Natural killer cell treated with Interleukin-12 subunit alpha and Interleukin-12 subunit beta and Interleukin-15 and Interleukin-18, amount 100 ng/mL, for 72 hours (primary cell): ENCODE measurements at regions not wholly inside any gene's neighbourhood (a gene's known extent, or its start where the extent isn't known, plus 50 kb on each side); places are given as distances from the start of the nearest gene placed in this dataset.
A peak's percentile ranks its signal among the peaks of the same experiment; 100 is the strongest.

Source experiments
- ATAC-seq, 2 donors: fragments of 150-1000 bp; cut with Tn5 transposase in 1 of 2; sonication (Bioruptor Pico), chemical (Tn5 transposase) in 1 of 2; 2 replicates each; pipeline ENCODE4 v1.10.0; 2021
- DNase-seq: peaks from one replicate; pipeline ENCODE4 v3.0.0; 2022; ENCODE audit warnings: low spot score
- H3K27ac Mint-ChIP-seq, 2 donors: 1 replicate in 1 of 2; 2 replicates in 1 of 2; pipeline ENCODE4 v1.8.0; 2022; ENCODE audit warnings: mixed read lengths in 2 of 2, mild to moderate bottlenecking in 1 of 2, moderate library complexity in 1 of 2
- H3K27me3 Mint-ChIP-seq, 2 donors: 1 replicate in 1 of 2; 2 replicates in 1 of 2; pipeline ENCODE4 v1.8.0; 2022; ENCODE audit warnings: mixed read lengths in 2 of 2
- H3K36me3 Mint-ChIP-seq: one replicate; pipeline ENCODE4 v1.8.0; 2022; ENCODE audit warnings: mixed read lengths
- H3K4me1 Mint-ChIP-seq, 2 donors: 1 replicate in 1 of 2; 2 replicates in 1 of 2; pipeline ENCODE4 v1.8.0; 2022; ENCODE audit warnings: low read depth in 2 of 2, mixed read lengths in 2 of 2, mild to moderate bottlenecking in 1 of 2
- H3K4me3 Mint-ChIP-seq: one replicate; pipeline ENCODE4 v1.8.0; 2022; ENCODE audit warnings: mixed read lengths
- H3K9me3 Mint-ChIP-seq: 2 replicates; pipeline ENCODE4 v1.8.0; 2022; ENCODE audit warnings: mixed read lengths

DNA sequence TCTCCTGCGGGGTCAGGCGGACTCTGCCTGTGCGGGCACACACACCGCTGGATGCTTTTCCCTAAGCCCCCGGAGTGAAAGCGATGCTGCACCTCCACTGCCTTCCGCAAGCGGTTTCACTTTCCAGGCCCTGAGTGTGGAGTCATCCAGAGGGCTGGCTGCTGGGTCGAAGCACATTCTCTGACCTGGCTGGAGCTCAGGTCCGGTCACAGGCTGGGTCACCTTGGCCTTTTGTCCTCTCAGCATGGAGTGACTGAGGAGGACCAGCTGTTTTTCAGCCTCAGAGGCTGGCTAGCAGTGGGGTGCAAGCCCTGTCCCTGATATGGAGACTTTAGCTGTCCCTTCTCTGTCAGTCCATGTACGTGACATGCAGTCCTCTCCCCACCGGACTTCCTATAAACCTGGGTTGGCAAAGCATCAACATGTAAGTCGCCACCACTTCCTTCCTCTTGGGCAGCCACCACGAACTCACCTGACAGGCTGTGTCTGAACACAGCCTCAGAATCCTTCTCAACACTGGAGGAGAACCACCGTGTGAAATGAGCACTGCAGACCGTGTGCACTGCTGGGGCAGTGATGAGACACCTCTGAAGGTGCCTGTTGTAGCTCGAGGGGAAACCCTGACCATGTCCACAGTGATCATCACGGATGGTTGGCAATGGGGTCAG is 51.3 kb downstream of the GADD45G start:
- Mint-ChIP-seq H3K27me3 (peaks cover 11 to 13% of the 10 kb centered on the region in 2 donors), H3K4me1 (peaks cover 19 to 30% of the 10 kb centered on the region in 2 donors), H3K27ac (peak overlapping the region in 1 of 2 donors; percentile 74), H3K4me3 (peak overlapping the region; percentile 8), H3K36me3 (no peaks in the 10 kb centered on the region), H3K9me3 (no peaks in the 10 kb centered on the region)
- ATAC-seq = peak; percentile 66 to 70
- DNase-seq = no peak

DNA sequence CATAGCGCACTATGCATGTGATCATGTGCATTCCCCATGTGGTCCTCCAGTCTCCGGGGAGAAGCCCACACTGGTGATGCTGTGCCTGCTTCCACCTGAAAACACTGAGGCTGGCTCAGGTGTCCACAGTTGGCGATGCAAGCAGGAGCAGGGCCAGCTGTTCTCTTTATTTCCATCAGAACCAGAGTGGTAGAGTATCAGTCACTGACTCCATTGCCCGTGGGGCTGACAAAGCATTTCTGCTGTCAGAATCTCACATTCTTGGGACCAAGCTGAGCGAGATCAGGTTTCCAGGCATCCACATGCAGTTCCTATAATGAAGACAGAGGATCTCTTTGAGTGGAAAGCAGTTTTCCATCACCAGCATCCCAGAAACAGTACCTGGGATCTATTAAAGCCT is 52.5 kb downstream of the GADD45G start:
- Mint-ChIP-seq H3K4me3 (no peak overlapping the region), H3K4me1 (peaks cover 19 to 31% of the 10 kb centered on the region in 2 donors), H3K36me3 (no peaks in the 10 kb centered on the region), H3K27me3 (peaks cover 14 to 15% of the 10 kb centered on the region in 2 donors), H3K9me3 (no peaks in the 10 kb centered on the region), H3K27ac (peak overlapping the region in 1 of 2 donors; percentile 74)
- no peak for ATAC-seq
- no peak for DNase-seq

DNA sequence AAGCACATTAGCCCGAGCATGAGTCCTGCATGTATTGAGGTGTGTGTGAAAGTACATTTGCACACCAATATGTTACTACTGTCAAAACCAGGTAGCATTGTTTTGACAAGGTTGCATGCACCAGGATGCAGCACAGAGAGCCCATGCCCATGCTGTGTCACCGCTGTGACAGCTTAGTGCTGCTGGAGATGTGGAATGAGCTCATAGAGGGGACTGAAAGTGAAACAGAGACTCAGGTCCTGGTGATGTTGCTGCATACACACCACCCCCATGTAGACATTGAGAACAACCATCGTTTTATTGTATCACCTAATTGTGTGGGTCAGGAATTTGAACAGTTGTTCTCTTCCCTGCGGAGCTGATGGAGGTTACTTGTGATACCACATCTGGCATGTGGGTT is 53.0 kb downstream of the GADD45G start:
- DNase-seq (no peak), ATAC-seq (peak; percentile 73 to 78)
- Mint-ChIP-seq H3K27ac (peak overlapping the region in 1 of 2 donors; percentile 74), H3K36me3 (no peaks in the 10 kb centered on the region), H3K4me3 (no peak overlapping the region), H3K4me1 (peaks cover 19 to 31% of the 10 kb centered on the region in 2 donors), H3K27me3 (peaks cover 14 to 15% of the 10 kb centered on the region in 2 donors), H3K9me3 (no peaks in the 10 kb centered on the region)

DNA sequence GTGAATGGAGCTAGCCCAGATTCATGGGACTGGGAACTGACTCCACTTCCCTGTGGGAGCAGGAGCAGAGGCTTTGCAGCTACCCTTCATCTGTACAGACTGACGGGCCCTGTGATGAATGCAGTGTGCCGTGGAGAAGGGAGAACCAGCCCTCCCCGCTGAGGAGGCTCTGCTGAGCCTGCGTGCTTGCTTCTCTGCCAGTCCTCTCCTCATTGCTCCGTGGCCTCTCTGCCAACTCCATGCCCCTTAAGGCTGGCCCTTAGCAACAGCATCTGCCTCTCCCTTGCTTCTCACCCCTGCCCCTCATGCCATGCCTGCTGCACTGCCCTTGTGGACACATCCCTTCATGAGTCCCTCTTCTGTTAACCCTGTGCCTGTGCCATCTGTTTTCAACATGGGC is 53.6 kb downstream of the GADD45G start:
- H3K27ac Mint-ChIP-seq = no peak overlapping the region
- no peak overlapping the region for H3K4me3 Mint-ChIP-seq
- H3K9me3 Mint-ChIP-seq = no peaks in the 10 kb centered on the region
- H3K27me3 Mint-ChIP-seq = peaks cover 14 to 15% of the 10 kb centered on the region in 2 donors
- H3K36me3 Mint-ChIP-seq = no peaks in the 10 kb centered on the region
- ATAC-seq = no peak
- DNase-seq = no peak
- H3K4me1 Mint-ChIP-seq = peaks cover 19 to 31% of the 10 kb centered on the region in 2 donors

DNA sequence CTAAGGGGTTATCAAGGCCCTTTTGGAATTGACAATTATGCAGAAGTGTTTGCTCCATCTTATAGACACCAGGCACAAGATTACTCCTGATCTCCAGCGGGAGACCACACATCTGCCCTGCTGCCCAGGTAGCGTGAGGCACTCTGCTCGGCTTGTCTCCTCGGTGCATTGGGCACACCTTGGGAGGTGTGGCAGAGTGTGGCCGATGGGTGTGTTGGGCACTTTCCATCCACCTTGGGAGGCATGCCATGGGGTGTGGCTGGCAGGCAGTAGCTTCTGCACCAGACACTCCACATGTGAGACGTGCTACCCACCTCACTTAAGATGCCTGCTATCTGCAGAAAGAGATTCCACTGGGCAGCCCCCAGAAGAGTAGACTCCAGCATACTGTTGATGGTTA is 54.1 kb downstream of the GADD45G start:
- ATAC-seq (no peak), DNase-seq (no peak)
- Mint-ChIP-seq H3K36me3 (no peaks in the 10 kb centered on the region), H3K4me1 (peaks cover 19 to 31% of the 10 kb centered on the region in 2 donors), H3K9me3 (no peaks in the 10 kb centered on the region), H3K27me3 (peaks cover 14 to 15% of the 10 kb centered on the region in 2 donors), H3K27ac (no peak overlapping the region), H3K4me3 (no peak overlapping the region)

DNA sequence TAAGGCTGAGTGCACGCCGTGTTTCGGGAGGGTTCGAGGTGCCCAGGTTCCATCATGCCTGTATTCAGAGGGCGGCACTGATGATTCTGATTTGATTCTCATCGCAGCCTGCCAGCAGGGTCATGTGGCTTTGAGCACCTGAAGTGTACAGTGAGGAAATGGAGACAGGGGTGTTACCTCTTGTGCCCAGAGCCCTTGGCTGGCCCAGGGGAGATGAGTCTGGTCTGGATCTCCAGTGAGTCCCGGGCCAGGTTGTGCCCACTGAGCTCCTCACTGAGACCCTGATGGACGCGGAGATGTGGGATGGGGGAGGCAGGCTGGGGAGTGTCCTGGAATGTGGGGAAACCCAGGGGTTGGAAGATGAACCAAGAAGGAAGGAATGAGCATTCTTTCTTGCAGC is 54.7 kb downstream of the GADD45G start:
- ATAC-seq (no peak), DNase-seq (no peak)
- Mint-ChIP-seq H3K27me3 (peaks cover 14 to 15% of the 10 kb centered on the region in 2 donors), H3K36me3 (no peaks in the 10 kb centered on the region), H3K4me1 (peaks cover 19 to 31% of the 10 kb centered on the region in 2 donors), H3K4me3 (no peak overlapping the region), H3K9me3 (no peaks in the 10 kb centered on the region), H3K27ac (no peak overlapping the region)

DNA sequence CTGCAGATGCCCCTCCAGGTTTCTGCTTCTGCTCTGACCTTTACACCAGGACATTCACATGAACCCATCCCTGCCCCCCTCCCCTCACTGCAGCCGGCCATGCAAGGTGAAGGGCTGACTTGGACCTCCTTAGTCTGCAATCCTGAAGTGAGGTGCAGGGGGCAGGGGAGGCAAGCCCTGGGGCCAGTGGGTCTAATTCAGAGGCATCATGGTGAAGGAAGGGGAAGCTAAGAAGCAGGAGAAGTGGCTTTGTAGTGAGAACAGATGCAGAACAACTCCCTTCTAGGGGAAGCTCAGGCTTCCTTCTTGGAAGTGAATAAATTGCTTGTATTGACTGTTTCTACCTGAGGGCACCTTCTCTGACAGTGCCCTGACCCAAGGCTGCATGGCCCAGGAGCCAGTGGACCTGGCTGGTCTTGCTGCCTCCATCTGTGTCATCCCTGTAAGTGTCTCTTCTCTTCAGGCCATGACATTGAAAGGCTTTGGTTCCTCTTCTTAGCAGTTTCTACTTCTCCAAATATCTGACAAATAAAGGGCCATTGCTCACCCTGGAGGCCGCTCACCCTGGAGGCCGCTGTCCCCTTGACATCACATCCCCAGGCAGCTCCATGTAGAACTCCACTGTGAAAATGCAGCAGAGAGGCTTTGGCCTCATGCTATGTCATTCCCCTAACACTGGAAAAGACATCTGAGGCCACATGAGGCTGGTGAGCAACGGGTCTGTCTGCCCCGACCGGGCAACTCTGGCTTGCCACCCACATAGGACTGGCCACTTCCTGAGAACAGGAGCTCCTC is 55.3 kb downstream of the GADD45G start:
- no peak for DNase-seq
- no peaks in the 10 kb centered on the region for H3K36me3 Mint-ChIP-seq
- no peak for ATAC-seq
- H3K9me3 Mint-ChIP-seq = no peaks in the 10 kb centered on the region
- H3K27ac Mint-ChIP-seq = no peak overlapping the region
- peaks cover 13 to 14% of the 10 kb centered on the region in 2 donors for H3K27me3 Mint-ChIP-seq
- H3K4me1 Mint-ChIP-seq = peaks cover 18 to 30% of the 10 kb centered on the region in 2 donors
- no peak overlapping the region for H3K4me3 Mint-ChIP-seq

DNA sequence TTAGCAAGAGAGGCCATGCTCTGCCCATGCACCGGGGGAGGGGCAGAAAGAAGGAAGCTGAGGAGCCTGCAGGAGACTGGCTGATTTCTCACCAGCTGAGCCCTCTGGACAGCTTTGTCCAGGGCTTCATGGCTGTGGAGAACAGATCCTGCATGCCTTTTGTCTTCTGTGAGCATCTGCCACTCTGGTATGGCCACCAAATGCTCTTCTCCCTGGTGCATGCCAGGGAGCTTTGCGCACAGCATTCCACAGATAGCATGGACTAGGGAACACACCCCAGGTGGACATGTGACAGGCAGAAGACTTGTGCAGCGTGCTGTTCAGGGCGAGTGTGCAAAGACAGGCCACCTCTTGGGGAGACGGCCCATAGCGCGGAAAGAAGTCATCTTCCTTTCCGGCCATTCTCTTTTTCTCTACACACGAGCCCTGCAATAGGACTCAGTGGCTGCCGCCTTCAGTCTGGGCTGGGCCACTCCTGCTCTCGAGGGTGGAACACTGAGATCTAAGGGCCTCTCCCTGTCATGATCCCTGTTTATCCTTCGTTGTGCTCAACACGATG is 56.7 kb downstream of the GADD45G start:
- Mint-ChIP-seq H3K9me3 (no peaks in the 10 kb centered on the region), H3K4me1 (peaks cover 6 to 19% of the 10 kb centered on the region in 2 donors), H3K4me3 (no peak overlapping the region), H3K27ac (peak overlapping the region in 1 of 2 donors; percentile 36), H3K27me3 (peaks cover 9 to 16% of the 10 kb centered on the region in 2 donors), H3K36me3 (no peaks in the 10 kb centered on the region)
- DNase-seq (no peak), ATAC-seq (no peak)

DNA sequence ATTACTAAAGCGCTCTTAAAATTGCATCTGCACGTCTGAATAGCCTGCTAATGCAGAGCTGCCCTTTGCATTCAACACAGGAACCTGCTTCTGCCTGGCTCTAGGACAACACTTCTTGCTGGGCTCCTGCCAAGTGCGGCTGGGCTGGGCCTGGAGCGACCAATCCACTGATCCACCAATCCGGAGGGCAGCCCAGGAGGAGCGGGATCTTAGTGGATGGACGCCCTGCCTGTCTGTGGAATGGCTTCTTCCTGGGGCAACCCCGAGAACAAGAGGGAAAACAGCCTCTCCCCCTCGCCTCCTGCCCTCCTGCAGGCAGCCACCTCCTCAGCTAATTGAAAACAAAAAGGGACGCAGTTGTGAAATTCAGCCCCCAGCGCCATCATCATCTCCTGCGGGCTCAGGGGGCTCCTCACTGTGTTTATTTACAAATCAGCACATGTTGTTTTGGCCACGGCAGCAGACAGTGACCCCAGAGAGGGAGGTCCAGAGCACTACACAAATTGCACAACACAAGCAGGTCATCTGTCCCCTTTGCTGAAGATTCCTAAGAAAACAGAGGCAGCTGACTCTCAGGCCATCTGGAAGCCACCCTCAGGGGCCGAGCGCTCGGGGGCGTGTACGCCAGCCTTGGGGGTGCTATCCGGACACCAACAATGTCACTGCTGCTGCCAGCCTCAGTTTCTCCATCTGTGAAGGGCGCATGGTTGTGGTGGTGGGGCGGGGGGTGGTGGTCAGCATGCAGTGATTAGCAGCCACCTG is 57.3 kb downstream of the GADD45G start:
- H3K27me3 Mint-ChIP-seq = peaks cover 4 to 16% of the 10 kb centered on the region in 2 donors
- ATAC-seq (no peak), DNase-seq (no peak)
- peak overlapping the region in 1 of 2 donors; percentile 36 for H3K27ac Mint-ChIP-seq
- no peak overlapping the region for H3K4me3 Mint-ChIP-seq
- H3K9me3 Mint-ChIP-seq = no peaks in the 10 kb centered on the region
- no peaks in the 10 kb centered on the region for H3K36me3 Mint-ChIP-seq
- peaks cover 0 to 13% of the 10 kb centered on the region in 2 donors for H3K4me1 Mint-ChIP-seq

DNA sequence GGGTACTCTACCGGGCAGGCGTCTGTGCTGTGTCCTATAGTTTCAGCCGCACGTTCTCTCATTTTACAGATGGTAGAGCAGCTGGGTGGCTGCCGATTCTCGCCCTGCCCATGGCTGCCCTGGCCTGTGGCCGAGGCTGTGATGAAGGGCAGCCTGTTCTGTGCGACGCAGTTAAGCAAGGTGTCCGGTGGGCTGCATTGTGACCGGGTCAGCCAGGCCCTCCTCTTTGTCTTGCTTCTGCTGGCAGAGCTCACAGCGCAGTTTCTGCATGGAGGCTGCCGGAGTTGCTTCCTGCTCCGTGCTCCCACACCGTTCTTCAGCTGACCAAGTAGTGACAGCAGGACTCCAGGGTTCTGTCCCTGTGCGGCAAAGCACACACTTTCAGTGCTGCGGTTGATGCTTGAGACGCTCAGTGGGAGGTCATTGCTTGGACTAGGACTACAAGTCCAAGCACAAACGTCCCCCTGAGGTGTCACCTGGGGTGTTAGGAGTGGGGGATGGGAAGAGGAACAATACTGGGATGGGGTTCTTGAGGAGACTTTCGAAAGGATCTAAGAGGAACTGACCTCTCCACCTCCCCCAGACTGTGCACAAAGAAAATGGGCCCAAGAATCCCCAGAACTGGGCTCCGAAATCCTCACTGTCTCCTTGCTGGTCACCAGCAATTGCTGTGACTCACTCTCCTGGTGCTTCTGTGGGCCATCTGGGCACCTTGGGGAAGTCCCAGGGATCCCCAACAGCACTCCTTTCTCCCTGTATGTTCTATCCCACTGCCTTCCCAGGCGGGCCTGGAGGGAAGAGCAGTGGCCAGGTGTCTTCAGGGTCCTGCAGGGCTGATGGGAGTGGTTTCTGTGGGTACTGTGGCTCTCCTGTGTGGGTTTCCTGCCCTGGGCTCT is 58.2 kb downstream of the GADD45G start:
- peaks cover 4 to 16% of the 10 kb centered on the region in 2 donors for H3K27me3 Mint-ChIP-seq

DNA sequence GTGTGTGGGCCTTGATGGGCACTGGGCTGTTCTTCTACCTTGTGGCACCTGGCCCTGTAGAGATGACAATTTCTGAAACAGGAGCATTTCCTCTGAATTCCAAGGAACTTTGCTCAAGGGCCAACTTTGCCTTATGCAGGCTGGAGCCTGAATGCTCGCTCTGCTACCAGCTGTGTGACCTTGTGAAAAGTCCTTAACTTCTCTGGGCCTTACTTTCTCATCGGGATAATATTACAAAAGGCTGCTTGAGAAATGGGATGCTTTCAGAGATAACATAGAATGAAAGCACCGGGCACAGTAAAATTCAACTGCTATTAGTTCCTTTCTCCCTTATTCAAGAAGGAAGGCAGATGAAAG is 58.8 kb downstream of the GADD45G start:
- Mint-ChIP-seq H3K27me3 (peaks cover 4 to 16% of the 10 kb centered on the region in 2 donors), H3K4me1 (peaks cover 0 to 7% of the 10 kb centered on the region in 2 donors), H3K9me3 (no peaks in the 10 kb centered on the region), H3K4me3 (no peak overlapping the region), H3K27ac (no peak overlapping the region), H3K36me3 (no peaks in the 10 kb centered on the region)
- no peak for DNase-seq
- no peak for ATAC-seq

More for the DNA sequence above, 58.2 kb downstream of the GADD45G start:
- no peak for DNase-seq
- H3K27ac Mint-ChIP-seq = no peak overlapping the region
- no peak for ATAC-seq
- H3K36me3 Mint-ChIP-seq = no peaks in the 10 kb centered on the region
- peaks cover 0 to 9% of the 10 kb centered on the region in 2 donors for H3K4me1 Mint-ChIP-seq
- H3K4me3 Mint-ChIP-seq = no peak overlapping the region
- H3K9me3 Mint-ChIP-seq = no peaks in the 10 kb centered on the region

DNA sequence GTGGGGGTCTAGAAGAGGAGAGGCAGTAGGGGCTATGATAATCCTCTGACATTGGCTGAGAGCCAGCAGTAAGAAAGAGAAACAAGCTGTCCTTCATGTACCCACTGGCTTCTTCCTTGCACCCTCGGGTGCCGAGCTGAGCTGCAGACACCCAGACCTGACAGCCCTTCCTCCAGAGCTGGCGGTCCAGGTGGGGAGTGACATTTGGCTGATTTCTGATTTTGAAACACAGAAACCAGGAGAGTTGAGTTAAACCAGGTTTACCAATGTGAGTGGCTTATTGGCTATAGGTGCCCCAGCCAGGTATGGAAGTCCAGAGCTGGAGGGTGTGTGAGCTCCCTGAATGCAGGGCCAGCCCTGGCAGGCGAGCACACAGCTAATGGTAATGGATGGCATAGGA is 59.2 kb downstream of the GADD45G start:
- Mint-ChIP-seq H3K4me3 (no peak overlapping the region), H3K36me3 (no peaks in the 10 kb centered on the region), H3K27me3 (peaks cover 4 to 16% of the 10 kb centered on the region in 2 donors), H3K27ac (no peak overlapping the region), H3K9me3 (no peaks in the 10 kb centered on the region), H3K4me1 (peaks cover 0 to 9% of the 10 kb centered on the region in 2 donors)
- DNase-seq = no peak
- ATAC-seq = no peak

DNA sequence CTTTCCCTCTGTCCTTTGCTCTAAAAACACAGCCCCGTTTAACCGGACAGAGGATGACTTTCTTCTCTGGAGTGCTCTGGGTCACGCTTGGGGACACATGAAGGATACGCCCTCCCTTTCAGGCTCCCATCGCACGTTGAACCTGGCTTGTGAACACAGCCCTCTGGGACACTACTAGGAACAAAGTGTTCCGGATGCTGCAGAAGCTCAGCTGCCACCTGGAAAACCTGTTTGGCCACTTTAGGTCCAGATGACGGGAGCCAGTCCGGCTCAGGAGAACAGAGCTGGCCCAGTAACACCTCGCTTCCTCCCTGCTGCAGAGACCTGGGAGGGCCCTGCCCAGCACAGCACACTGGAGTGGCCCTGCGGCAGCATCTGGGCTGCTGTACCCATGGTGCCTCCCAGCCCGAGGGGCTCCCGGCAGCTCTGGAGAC is 60.1 kb downstream of the GADD45G start:
- DNase-seq = no peak
- no peak overlapping the region for H3K4me3 Mint-ChIP-seq
- no peaks in the 10 kb centered on the region for H3K36me3 Mint-ChIP-seq
- H3K27ac Mint-ChIP-seq = no peak overlapping the region
- H3K27me3 Mint-ChIP-seq = peaks cover 4 to 16% of the 10 kb centered on the region in 2 donors
- H3K9me3 Mint-ChIP-seq = no peaks in the 10 kb centered on the region
- ATAC-seq = no peak
- H3K4me1 Mint-ChIP-seq = peaks cover 0 to 9% of the 10 kb centered on the region in 2 donors
